ENCODE measurements at regions not wholly inside any gene's neighbourhood (a gene's known extent, or its start where the extent isn't known, plus 50 kb on each side); places are given as distances from the start of the nearest gene placed in this dataset.

DNA sequence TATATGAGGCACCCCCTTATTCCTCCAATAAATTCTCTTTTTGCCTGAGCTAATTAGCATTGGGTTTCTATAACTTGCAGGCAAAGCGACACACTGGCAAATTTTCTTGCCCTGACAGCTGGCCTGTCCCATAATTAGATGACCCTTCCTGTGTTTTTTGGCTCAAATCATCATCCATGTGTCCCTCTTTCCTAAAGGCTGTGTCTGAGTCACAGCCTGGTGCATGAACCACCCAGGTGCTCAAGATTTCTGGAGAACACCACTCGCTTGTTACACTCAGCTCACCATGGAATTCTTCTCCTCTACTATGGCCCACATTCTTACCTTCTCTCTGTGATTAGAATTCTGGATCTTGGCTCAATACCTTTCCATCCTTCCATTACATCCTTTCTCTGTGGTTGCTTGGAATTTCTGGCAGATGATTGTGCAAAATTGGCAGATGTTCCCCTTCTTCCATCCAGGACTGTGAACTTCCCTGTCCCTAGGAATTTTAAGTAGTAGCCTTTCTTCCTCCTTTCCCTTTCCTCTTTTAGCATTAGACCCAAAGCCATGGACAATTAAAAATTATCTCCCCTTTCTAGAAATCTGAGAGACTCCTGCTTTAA is 116.0 kb upstream of the ANKRD1 start:
- DNase-seq (ENCODE audit: low spot score): no peak

- DNase-seq (ENCODE audit: low spot score): no peak
Measured at GRCh38 chr10:91038971-91039370, 118.1 kb upstream of the ANKRD1 start.

DNA sequence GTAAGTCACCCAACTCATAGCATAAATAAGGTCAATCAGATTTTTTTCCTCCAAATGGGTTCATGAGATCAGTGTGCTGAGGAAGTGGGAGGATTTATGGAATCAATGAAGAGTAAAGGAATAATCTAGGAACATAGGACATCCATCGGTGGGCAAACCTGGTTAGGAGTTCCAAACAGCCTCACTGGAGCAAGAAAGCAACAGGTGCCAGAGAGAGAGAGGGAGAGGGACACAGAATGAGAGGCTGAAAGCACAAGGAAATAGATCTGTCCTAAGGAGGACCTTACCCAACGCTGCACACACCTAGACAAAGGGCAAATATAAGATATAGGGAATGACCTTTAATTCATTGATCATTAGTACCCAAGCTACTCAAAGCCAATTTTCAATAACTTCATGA is 119.5 kb upstream of the ANKRD1 start:
- no peak for DNase-seq (ENCODE audit: low spot score)

GRCh38 chr10:91042069-91042468 is 121.2 kb upstream of the ANKRD1 start:
- DNase-seq (ENCODE audit: low spot score): no peak

GRCh38 chr10:91043173-91043910 is 122.5 kb upstream of the ANKRD1 start:
- DNase-seq (ENCODE audit: low spot score): peak; percentile 46

GRCh38 chr10:91046869-91047268 is 126.0 kb upstream of the ANKRD1 start:
- peak; percentile 74 for DNase-seq (ENCODE audit: low spot score)

GRCh38 chr10:91048380-91048779 is 127.5 kb upstream of the ANKRD1 start:
- no peak for DNase-seq (ENCODE audit: low spot score)

- no peak for DNase-seq (ENCODE audit: low spot score)
Measured at GRCh38 chr10:91049296-91049987, 128.6 kb upstream of the ANKRD1 start.

DNA sequence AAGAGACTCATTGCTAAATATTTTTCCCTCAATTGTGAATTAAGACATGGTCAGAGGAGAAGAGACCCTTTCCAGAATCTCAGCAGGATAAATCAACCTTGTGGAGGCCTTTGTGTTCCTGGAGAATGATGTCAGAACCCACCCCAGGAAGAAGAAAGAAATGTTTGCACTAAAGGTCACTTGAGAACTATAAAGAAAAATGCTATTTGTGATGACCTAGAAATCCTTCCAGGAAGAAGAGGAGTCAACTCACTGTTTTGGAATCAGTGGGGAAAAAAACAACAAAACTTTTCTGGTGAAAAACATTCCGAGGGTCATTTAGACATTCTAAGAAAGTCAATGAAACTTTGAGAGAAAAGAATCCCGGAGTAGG is 129.1 kb upstream of the ANKRD1 start:
- DNase-seq (ENCODE audit: low spot score): no peak

DNA sequence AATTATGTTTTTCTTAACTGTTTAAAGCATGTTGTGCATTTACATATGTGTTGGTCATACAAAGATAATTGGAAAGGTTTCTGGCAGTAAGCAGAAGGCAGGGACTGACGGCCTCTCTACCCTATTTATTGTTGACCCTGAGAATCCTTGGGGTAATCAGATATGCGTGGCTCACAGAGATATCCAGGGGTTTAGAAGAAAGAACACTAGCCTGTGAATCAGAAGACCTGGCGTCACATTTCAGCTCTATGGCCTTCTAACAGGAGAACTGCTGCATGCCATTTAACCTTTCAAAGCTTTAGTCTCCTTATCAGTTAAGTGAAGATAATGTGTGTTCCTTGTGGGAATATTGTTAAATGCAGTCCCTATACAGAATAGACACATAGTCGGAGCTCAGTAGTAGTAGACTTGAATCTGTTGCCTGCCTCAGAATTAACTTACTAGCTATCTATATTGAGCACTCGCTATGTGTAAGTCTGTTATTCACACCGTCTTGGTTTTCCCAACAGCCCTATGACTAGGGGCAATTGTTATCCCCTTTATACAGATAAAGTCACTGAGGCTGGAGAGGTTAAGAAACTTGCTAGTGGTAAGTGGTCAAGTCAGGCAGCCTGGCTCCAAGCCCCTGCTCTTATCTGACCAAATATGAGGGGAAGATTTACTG is 129.6 kb upstream of the ANKRD1 start:
- DNase-seq (ENCODE audit: low spot score): peak; percentile 49

- DNase-seq (ENCODE audit: low spot score): no peak
Measured at GRCh38 chr10:91051829-91052228, 130.9 kb upstream of the ANKRD1 start.

GRCh38 chr10:91054325-91054724 is 133.4 kb upstream of the ANKRD1 start:
- DNase-seq (ENCODE audit: low spot score): no peak

- DNase-seq (ENCODE audit: low spot score): no peak
Measured at GRCh38 chr10:91061187-91061586, 140.3 kb upstream of the ANKRD1 start.

DNA sequence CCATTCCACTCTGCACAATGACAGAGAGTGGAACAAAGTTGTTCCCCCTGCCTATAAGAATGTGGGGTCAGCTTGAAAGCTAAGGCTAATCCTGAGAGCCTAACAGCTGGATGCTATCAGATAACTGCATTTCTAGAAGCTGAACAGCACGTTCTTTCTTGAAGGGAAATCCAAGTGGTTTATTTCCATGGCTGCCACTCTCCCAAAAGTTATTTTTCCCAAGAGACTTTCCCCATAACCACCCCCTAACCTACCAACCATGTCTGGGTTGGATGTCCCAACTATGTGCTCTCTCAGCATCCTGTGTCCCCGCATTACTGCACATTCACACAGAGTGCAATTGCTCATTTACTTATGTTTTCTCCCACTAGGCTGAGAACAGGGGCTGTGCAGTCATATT is 140.7 kb upstream of the ANKRD1 start:
- peak; percentile 69 for DNase-seq (ENCODE audit: low spot score)

GRCh38 chr10:91062091-91062490 is 141.2 kb upstream of the ANKRD1 start:
- no peak for DNase-seq (ENCODE audit: low spot score)

GRCh38 chr10:91071786-91072185 is 148.7 kb upstream of the PCGF5 start:
- no peak for DNase-seq (ENCODE audit: low spot score)

DNA sequence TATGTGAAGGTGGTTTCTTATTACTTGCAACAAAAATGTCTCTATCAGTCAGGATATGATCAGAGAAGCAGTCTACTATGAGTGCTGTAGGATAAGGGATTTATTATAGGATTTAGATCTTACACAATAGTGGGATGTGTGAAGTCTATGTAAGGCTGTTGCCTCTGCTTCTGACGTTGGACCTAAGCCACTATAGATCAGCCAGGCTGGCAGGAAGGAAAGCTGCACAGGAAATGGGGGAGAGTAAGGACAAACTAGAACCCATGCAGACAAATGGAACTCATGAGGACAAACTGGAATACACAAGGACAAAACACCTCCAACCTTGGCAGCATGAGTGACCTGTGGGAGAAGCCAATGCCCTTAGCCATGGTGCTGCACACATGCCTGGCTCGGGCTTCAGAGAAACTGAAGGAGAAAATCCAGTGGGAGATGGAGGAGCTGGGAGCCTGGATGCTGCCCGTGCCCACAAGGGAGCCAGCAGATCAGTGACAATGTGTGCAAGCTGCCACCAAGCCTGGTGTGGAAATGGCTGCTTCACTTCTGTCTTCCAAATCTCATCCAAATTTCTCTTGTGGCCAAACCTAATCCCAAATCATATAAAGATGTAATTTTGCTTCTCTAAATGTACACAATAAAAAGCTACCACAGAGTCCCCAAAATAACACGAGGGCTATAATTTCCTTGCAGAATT is 147.0 kb upstream of the PCGF5 start:
- no peak for DNase-seq (ENCODE audit: low spot score)

- DNase-seq (ENCODE audit: low spot score): no peak
Measured at GRCh38 chr10:91076991-91077548, 143.4 kb upstream of the PCGF5 start.

DNA sequence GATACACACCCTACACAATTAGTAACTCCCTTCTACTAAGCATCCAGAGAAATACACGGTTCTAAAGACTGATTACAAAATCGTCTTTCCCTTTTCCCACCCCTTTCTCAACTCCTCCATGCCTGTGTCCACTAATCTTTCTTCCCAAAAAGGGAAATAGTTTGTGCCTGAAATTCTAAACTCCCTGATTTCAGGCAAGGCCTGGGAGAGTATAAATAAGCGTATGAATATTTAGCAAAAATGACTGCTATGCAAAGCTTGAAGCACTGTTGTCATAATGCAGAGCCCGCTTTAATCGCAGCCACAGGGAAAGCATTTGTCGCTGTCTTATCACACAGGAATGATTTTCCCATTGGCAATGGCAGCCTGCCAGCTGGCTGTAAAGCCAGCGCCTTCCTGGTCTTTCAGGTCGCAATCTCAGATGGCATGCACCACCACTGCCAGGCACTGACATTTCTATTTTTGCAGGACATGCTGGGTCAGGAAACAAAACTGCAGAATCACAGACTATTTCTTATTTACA is 142.9 kb upstream of the PCGF5 start:
- peak; percentile 83 for DNase-seq (ENCODE audit: low spot score)

DNA sequence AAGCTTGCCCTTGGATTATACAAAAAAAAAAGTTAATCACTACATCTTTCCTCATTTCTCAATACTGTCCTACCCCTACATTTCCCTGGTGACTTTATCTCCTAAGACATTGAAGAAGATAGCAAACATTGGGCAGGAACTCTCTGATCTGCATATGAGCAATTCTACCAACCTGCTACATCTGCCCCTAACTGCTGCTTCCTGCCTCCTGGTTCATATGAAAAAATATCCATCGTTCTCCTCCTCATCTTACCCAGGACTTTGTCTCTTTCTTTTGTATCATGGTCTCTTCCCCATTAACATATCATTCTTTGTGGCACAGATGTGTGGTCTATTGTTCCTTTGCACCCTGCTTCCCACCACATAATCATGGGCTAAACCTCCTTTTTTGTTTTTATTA is 139.7 kb upstream of the PCGF5 start:
- no peak for DNase-seq (ENCODE audit: low spot score)

GRCh38 chr10:91082447-91082846 is 138.0 kb upstream of the PCGF5 start:
- no peak for DNase-seq (ENCODE audit: low spot score)

Data from umbilical cord (tissue), 1 donor.